Left renal cortex interstitium (tissue), 4 donors: ENCODE measurements at regions not wholly inside any gene's neighbourhood (a gene's known extent, or its start where the extent isn't known, plus 50 kb on each side); places are given as distances from the start of the nearest gene placed in this dataset.

Source experiments
- DNase-seq, 4 donors: peaks; one replicate each; pipeline ENCODE4 v3.0.0-alpha.2; 2013; ENCODE audit warnings: low read depth in 4 of 4, low spot score in 2 of 4, missing footprints in 1 of 4

DNA sequence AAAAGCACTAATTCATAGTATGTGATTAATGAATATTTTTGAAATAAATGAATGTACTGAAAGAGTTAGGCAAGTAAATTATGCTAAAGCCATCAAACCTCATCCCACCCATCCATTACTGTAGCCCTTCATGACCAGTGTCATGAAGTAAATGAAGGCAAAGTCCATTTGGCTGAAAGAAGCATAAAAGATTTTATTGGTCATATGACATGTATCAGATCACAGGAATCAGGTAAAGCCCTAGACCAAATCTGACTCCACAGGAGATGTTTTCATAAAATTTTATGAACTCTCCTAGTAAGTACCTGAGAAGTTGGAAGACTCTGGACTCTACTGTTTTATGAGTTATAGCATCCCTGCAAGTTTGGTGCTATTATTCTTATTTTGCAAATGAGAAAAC is 213.5 kb downstream of the TMEM114 start:
- no peak for DNase-seq

DNA sequence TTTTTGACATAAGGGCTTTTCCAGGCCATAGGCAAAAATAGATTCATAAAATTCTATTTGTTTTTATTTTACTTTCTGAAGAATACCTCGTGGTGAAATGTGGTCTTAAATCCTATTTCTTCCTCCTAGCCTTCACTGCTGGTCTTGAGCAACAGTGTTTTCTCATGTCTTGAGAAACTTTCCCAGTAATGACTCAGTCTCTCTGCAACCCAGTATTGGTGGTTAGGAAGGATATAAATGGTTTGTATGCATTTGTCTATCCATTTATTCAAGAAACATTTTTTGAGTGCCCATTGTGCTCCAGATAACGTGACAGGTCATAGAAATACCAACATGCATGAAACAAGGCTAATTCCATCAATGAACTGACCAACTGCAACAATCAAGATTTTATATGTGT is 213.9 kb downstream of the TMEM114 start:
- no peak for DNase-seq

DNA sequence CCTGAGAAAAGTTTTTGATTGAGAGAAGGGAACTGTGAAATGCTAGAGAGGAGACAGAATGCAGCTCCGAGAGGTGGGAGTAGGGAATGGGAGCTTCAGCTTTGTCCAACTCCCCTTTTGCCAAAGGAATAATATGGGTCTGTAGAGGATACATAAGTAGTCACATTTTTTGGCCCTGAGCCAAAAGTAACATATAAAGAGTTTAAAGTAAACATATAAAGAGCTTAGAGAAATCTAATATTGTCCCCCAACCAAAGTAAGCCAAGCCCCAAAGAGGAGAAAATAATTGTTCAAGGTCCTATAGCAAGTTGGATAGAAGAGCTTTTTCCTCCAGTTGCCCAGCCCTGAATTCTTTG is 215.1 kb downstream of the TMEM114 start:
- no peak for DNase-seq

DNA sequence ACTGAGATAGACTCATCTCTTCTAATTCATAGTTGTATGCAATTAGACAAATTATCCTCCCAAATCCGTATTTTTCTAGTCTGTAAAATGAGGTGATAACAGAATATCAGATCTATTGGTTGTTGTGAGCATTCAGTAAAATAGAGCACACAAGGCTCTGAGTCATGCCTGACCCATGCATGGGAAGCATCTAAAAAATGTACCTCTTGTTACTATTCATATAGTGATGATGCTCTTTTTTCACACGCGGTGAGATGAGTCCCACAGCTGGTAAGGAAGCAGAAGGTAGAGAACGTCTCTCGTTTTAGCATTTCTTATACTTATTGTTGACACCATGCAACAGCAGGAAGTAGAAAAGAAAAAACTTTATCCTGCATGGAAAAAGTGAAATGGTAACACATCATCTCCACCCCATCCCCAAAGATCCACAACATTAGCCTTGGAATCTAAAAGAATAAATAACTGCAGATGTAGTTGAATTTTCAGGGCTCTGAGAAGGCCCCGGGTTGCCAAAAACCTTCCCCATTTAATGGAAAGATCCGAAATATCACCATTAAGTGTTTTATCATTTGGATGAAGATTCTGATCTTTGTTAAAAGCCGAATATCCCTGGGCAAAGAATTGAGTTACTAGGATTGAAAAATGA is 215.6 kb downstream of the TMEM114 start:
- no peak for DNase-seq

DNA sequence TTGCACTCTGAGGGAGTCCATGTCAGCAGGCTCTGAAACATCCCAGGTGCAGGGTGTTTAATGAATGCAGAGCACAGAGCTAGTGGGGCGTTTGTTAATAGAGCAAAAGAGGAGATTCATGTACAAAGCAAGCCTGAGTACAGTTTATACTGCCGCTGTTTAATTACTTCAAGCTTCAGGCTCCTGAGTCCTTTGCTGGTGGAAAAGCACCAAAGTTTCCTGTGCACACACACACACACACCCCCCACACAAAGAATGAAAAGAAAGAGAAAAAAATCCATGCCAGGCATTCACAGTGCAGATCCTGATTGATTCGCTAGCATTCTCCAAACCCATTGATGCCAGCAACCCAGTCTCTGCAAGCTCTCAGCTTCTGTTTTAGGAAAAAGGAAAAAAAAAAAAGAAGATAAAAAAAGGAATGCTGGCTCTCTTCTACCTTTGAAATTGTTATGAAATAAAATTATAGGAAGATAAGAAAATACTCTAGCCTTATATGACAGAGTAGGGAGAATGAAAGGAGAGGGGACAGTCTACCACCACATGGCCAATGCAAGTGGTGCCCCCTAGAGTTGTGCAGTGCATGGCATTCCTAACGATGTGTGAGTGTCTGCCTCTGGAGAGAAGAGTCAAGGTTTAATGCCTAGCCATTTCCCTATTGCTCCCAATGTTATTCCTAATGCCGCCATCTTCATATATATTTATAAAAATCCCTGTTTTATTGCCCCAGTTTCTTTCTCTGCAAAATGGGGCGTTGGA is 216.5 kb downstream of the TMEM114 start:
- no peak for DNase-seq

DNA sequence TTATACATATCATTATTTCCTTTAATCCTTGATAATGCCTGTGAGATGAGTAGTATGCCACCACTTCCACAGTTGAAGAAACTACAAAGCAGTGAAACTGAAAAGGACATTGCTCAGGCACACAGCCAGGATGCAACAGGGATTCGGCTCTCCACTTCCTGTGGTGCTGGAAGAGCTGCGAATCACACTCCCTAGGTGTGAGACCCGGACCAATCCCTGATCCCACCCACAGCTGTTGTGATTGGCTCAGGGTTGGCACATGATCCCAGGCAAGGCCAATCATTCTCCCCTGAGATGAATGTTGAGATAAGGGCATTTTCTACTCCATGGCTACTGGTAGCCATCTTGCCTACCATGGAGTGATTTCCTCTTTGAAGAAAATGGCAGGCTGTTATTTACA is 218.2 kb downstream of the TMEM114 start:
- DNase-seq, result no peak

DNA sequence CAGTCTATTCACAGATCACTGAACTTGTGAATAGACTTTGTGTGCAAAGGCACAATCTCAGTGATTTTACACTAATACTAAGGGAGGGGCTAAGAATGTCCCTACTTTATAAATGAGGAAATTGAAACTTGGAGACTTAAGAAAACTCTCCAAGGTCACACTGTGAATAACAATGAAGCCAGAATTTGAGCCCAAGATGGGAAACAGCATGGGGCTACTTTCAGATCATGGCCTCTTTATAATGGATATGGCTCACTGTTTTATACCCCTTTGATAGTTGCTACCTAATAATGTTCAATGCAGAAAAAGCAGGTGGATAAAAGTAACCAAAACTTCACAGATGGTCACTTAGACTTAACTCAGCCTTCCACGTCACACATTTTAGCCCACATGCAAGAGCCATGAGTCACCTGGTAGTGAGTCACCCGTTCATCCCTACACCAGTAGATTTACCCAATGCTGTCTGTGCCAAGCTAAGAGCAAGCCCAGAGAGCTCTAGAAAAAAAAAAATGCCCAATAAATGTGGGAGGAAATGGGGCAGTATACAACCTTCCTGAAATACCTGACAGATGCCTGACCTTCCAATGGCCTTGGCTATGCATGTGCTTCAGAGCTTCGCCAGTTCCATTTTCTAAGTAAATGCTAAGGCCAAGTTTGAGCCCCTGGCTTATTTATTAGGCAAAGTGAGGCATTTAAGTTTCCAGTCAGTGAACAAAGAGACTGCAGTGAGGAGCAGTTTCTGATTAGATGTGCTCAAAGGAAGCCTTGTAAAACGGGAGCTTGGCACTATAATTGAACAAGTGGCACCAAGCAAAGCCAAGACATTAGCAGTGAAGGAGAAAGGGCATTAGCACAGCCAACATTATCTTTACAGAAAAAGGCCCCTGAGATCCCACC is 219.7 kb downstream of the TMEM114 start:
- DNase-seq, result no peak

DNA sequence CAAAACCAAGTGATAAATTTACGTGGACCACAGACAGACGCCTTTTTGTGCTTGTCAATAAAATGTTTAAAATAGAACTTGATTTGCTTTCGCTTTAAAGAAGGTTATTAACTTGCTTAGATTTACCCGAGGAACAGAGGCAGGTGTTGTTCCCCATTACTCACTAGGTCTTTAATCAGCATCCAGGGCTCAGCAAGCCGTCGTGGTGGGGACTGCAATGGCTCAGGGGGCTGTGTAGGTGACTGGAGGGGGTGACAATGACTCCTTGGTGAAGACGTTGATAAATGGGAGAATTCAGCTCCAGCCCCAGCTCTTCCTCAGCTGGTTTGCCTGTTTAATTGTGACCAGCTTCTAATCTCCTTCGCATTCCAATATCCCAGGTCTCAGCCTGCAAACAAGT is 231.4 kb downstream of the TMEM114 start:
- DNase-seq, result no peak

DNA sequence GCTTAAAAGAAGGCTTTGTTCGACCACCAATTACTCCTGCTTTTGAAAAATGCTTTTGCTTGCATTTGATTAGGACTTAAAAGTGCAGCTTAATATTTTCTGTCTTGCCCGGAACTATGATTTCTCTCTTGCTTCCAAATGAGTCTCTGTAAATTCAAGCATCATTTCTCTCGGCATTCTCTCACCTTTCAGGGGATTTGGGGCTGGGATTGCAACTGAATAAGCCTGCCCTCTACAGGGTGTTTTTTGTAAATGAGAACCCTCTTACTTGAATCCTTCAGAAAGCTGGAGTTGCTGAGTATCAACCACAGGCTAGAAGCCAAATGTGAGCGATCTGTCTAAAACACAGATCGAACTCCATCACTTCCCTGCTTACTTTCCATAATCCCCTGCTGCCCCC is 234.6 kb downstream of the TMEM114 start:
- DNase-seq, result peak in 1 of 4 donors; percentile 15

DNA sequence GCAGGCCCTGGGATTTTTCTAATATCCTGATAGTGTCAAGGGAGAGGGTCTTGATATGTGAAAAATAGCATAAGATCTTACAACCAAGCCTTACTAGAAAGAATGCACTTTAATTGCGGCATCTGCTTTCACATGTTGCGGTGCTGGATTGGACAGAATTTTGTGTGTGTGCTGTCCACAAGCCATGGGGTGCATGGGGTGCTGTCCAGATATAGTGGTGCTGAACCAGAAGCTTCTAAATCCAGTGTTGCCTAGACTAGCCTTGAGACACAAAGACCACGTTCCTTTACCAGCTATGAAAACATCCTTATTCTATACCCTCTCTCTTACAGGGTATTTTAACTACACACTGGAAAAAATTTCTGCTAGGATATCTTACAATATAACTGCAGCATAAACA is 244.0 kb downstream of the TMEM114 start:
- peak; percentile 25 to 65 (median 40) for DNase-seq

DNA sequence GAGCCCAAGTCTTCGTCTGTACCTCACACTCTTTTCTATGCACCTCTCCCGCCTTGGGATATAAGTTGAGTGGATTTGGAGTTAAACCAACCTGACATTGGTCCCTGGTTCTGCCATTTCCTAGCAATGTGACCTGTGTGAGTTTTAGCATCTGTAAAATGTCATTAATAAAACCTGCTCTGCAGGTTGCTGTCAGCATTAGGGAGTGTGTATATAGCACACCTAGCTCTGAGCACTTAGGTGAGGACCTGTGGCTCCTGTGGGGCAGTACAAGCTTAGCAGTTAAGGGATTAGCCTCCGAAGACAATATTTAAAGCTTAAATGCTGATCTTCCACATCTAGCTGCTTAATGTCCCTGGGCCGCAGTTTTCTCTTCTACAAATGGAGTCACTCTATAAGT is 248.0 kb downstream of the TMEM114 start:
- no peak for DNase-seq

DNA sequence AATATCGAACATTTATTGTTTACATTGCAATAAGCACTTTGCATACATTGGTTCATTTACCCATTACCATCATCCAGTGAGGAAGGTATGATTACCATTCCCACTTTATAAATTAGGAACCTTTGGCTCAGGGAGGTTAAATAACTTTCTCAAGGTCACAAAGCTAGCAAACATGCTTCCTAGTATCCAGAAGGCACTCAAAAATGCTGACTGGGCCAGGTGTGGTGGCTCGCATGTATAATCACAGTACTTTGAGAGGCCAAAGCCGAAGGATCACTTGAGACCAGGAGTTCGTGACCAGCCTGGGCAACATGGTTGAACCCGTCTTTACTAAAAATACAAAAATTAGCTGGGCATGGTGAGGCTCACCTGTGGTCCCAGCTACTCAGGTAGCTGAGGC is 259.6 kb downstream of the TMEM114 start:
- DNase-seq, result no peak

DNA sequence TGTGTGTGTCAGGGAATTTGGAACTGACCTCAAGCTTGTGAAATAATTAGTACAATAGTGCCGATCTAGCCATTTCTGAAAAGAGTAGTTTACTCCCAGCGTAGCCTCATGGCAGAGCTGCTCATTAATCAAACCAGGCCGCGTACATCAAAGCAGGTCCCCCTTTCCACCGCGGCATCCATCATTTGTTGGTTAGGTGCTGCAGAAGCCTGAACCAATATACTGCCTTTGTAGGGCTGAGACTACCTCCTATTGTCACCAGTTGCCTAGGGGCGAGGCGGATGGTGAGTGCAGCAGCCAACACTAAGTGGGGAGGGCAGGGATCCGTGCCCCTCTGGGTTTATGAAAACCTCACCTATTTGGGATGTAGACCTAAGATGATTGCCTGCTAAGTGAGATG is 264.1 kb downstream of the TMEM114 start:
- DNase-seq, result no peak

DNA sequence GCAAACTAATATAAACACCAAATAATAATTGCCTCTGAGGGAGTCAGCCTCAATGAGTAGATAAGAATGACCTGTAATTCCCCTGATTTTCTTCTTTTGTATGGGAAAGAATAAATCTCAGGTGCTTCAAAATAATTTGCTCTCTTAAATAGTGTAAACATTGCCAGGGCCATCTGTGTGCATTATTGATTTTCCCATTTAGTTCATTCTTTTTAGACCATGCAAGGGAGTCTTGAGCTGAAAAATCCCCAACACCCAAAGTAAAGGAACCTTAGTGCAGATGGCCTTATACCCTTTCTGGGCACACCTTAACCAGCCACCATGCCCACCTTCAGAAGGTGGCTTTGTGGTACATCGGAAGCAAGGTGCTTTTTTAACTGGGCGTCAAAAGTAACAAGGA is 267.2 kb downstream of the TMEM114 start:
- DNase-seq, result no peak

DNA sequence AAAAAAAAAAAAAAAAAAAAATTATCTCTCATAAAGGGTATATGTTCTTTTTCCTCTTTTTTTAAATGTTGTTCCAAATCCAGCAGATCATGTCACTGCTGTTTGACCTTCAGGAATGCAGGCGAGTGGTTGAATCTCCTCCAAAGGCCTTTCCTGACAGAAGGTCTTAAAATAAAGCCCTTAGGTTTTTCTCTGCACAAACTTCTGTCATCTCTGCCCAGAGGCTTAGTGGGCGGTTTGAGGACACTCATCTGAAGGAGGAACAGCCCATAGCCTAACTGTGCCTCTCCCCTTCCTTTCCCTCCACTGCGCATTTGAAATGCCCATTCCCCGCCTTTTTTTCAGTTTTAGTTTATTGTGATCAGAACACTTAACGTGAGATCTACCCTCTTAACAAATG is 270.2 kb downstream of the TMEM114 start:
- no peak for DNase-seq

DNA sequence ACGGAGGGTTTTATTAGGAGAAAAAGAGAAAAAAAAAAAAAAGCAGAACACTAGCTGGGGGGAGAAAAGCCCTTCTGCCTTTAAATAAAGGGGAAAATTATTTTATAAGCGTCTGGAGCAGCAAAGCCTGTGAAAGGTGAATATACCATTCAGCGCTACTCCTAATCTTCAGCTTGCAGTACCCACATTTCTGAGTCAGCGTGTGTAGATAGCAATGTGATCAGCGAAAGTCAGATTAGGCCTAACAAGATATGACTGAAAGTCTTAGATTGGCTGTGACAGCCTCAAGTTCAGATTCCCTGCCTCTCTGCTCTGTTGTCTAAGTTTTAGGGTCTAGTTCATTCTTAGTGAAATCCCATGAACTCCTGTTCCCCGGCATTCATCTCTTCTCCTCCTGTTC is 279.5 kb downstream of the TMEM114 start:
- no peak for DNase-seq

DNA sequence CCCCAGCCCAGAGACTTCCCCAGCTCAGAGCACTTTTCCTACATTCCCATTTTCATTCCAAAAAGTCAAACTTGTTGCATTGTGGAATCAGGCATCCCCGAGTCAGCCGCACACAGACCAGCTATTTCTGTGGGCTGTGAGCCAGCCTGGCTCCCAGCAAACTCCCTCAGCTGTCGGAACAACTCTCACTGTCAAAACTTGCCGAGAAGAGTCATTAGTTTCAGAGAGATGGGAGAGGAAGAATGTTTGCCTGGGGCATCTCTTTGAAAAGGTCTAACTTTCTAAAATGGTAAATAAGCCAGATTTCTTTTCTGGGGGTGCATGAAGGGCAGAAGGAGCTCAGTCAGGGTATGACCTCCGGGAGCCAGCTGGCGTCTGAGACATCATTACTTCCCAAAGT is 280.0 kb downstream of the TMEM114 start:
- no peak for DNase-seq

DNA sequence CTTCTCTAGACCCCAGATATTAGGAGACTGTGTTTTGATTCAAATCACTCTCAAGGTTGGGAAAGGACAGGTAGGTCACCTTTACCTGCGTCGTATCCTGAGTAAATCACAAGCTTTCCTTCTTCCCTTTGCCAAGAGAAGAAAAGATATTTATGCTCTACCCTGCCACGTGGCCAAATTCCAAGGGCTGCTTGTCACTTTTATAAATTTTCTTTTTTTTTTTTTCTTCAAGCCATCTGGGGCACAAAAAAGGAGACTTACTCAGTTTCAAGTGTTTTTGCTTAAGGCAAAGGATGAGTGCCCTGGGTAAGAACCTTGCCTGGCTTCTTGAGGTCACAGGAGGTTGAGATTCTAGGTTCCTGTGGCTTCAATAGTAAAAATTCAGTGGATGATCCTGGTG is 285.1 kb downstream of the TMEM114 start:
- no peak for DNase-seq

DNA sequence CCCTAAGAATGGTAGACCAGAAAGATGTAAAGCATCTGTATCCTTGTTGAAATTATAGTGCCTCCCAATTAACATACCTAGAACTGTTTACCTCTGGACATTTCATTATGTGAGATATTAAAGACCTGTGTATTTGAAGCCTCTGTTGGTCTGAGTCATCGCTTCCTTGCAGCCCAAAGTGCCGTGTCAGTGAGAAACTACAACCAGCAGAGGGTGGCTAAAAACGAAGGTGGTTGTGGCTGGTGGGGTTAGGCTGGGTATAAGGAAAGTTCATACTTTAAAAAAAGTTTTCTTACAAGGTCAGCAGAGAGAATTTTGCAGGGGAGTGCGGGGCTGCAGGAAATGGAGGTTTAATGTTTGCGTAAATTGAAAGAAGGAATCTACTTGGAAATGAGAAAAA is 290.7 kb downstream of the TMEM114 start:
- no peak for DNase-seq

DNA sequence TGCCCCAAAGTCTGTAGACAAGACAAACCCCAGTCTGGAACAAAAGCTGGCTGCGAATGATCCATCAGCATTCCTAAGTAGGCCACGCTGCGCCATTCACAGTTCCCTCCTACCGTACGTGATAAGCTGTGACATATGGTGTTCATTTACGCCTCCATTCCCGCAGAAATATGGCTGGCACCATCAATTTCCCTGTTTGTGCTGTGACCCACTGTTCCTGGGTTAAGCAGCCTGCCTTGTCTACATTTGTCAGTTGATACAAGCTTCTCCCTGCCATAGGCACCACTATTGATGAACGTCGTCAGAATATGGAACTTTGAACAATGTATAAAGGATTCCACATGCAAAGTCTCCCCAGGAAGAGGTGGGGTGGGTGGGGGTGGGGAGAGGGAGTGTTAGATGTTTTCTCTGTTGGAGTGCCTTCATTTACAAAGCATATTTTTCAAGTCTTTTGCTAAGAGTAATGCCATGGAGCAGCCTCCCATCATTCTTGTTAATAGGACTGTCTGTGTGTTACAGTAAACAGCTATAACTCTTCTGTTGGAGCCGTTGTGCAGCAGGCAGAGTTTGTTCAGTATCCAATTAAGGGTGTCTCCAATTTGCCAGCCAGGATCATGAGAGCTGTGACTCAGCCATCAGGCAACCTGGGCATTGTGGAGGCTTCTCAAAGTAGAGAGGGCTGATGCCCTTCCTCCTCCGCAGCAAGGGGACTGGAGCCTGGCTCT is 294.6 kb downstream of the TMEM114 start:
- no peak for DNase-seq

DNA sequence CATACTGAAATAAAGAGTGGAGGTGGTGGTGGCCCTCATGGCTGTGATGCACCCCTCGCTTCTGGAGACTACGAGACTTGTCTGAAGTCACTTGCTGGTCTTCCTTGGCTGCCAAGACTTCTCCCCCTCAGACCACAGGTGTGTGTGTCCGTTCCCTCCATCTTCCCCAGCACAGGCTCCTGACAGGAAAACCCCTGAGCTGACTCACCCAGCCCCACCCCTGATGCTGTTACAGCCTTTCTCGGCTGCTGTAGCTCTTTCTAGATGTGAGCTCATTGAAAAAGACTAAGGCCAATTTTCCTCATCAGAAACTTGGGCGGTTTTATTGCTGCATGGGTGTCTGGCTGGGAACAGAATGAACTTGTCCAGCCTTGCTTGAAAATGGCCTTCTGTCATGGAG is 296.9 kb downstream of the TMEM114 start:
- DNase-seq, result no peak
